Liver (tissue), 8 donors: ENCODE measurements at regions not wholly inside any gene's neighbourhood (a gene's known extent, or its start where the extent isn't known, plus 50 kb on each side); places are given as distances from the start of the nearest gene placed in this dataset.

Experiments
- DNase-seq: peaks from one replicate; pipeline ENCODE4 v3.0.0-alpha.2; 2017; ENCODE audit warnings: low spot score
- H3K27ac ChIP-seq, 2 donors: one replicate each; pipeline ENCODE4 v1.7.0; 2013; ENCODE audit warnings: inconsistent platforms in 2 of 2, low read length in 2 of 2, control low read depth in 1 of 2, low read depth in 1 of 2, mild to moderate bottlenecking in 1 of 2
- H3K27me3 ChIP-seq, 4 donors: one replicate each; pipeline versions ENCODE4 v1.6.1 to v1.7.0; 2013; ENCODE audit warnings: low read length in 3 of 4, inconsistent platforms in 1 of 4, mild to moderate bottlenecking in 1 of 4, moderate library complexity in 1 of 4; ENCODE audit not compliant: control insufficient read depth in 4 of 4, insufficient read depth in 4 of 4
- H3K36me3 ChIP-seq, 4 donors: one replicate each; pipeline versions ENCODE4 v1.6.1 to v1.7.0; 2013; ENCODE audit warnings: low read length in 3 of 4, mild to moderate bottlenecking in 3 of 4, low read depth in 1 of 4, moderate library complexity in 1 of 4; ENCODE audit not compliant: control insufficient read depth in 4 of 4, insufficient read depth in 3 of 4
- H3K4me1 ChIP-seq, 4 donors: one replicate each; pipeline versions ENCODE4 v1.6.1 to v1.7.0; 2013; ENCODE audit warnings: low read length in 3 of 4, mild to moderate bottlenecking in 3 of 4, moderate library complexity in 1 of 4; ENCODE audit not compliant: control insufficient read depth in 4 of 4, insufficient read depth in 4 of 4
- H3K4me3 ChIP-seq, 3 donors: one replicate each; pipeline versions ENCODE4 v1.6.1 to v1.7.0; 2013; ENCODE audit warnings: low read length in 3 of 3, control low read depth in 1 of 3, low read depth in 1 of 3, mild to moderate bottlenecking in 1 of 3
- H3K9ac ChIP-seq, 2 donors: one replicate each; pipeline ENCODE4 v1.7.0; 2013; ENCODE audit warnings: low read length in 2 of 2, mild to moderate bottlenecking in 2 of 2, moderate library complexity in 2 of 2, control low read depth in 1 of 2, low read depth in 1 of 2
- H3K9me3 ChIP-seq, 4 donors: one replicate each; pipeline versions ENCODE4 v1.6.1 to v1.7.0; 2013; ENCODE audit warnings: low read length in 3 of 4; ENCODE audit not compliant: control insufficient read depth in 4 of 4
- EGR1 ChIP-seq, 2 donors: IDR thresholded peaks; 2 replicates each; pipeline ENCODE4 v1.6.1; 2016 to 2018; ENCODE audit warnings: antibody characterized with exemption in 2 of 2, low read depth in 2 of 2
- FOXA2 ChIP-seq: IDR thresholded peaks from 2 replicates; pipeline ENCODE4 v1.6.1; 2016; ENCODE audit warnings: antibody characterized with exemption
- HNF4A ChIP-seq, 2 donors: conservative IDR thresholded peaks; 2 replicates each; pipeline ENCODE4 v1.6.1; 2016; ENCODE audit warnings: antibody characterized with exemption in 2 of 2, mild to moderate bottlenecking in 2 of 2
- HNF4G ChIP-seq: IDR thresholded peaks from 2 replicates; pipeline ENCODE4 v1.6.1; 2016; ENCODE audit warnings: antibody characterized with exemption
- JUND ChIP-seq, 2 donors: IDR thresholded peaks; 2 replicates each; pipeline ENCODE4 v1.6.1; 2016; ENCODE audit warnings: antibody characterized with exemption in 2 of 2
- NR2F2 ChIP-seq: IDR thresholded peaks from 2 replicates; pipeline ENCODE4 v1.6.1; 2016; ENCODE audit warnings: antibody characterized with exemption
- RAD21 ChIP-seq, 2 donors: IDR thresholded peaks; 2 replicates each; pipeline ENCODE4 v1.6.1; 2016; ENCODE audit warnings: antibody characterized with exemption in 2 of 2, mild to moderate bottlenecking in 2 of 2
- RXRA ChIP-seq, 2 donors: IDR thresholded peaks; 2 replicates each; pipeline ENCODE4 v1.6.1; 2017 to 2018; ENCODE audit warnings: antibody characterized with exemption in 2 of 2, mild to moderate bottlenecking in 1 of 2
- SP1 ChIP-seq: IDR thresholded peaks from 2 replicates; pipeline ENCODE4 v1.6.1; 2018; ENCODE audit warnings: antibody characterized with exemption, mild to moderate bottlenecking
- TAF1 ChIP-seq: conservative IDR thresholded peaks from 2 replicates; pipeline ENCODE4 v1.6.1; 2016; ENCODE audit warnings: antibody characterized with exemption, mild to moderate bottlenecking
- YY1 ChIP-seq: IDR thresholded peaks from 2 replicates; pipeline ENCODE4 v1.6.1; 2016; ENCODE audit warnings: antibody characterized with exemption, mild to moderate bottlenecking
- WGBS: extraction: QIAGEN DNeasy Blood & Tissue Kit; methylation state at CpG from one replicate; pipeline ENCODE4 v1.1.7; 2013; 5-methylcytosine and 5-hydroxymethylcytosine counted together
- TF ChIP-seq, protein P1 (sequence below): IDR thresholded peaks from 2 replicates; pipeline ENCODE4 v1.6.1; 2016; ENCODE audit warnings: antibody characterized with exemption
- TF ChIP-seq, protein P2 (sequence below): IDR thresholded peaks from 2 replicates; pipeline ENCODE4 v1.6.1; 2016; ENCODE audit warnings: antibody characterized with exemption
- TF ChIP-seq, protein P3 (sequence below): fragments of 150-350 bp; IDR thresholded peaks from 2 replicates; pipeline ENCODE4 v1.5.1; 2017; ENCODE audit warnings: improper control_type of control experiment, low read depth, low read length; ENCODE audit not compliant: missing input control
- TF ChIP-seq, protein P4 (sequence below): IDR thresholded peaks from 2 replicates; pipeline ENCODE4 v1.6.1; 2016; ENCODE audit warnings: antibody characterized with exemption, mild to moderate bottlenecking
- TF ChIP-seq, protein P5 (sequence below): IDR thresholded peaks from 2 replicates; pipeline ENCODE4 v1.6.1; 2016; ENCODE audit warnings: antibody characterized with exemption
- donor health status: healthy.
- donor health status: healthy.
- donor health status: healthy.
- donor health status: healthy.
- donor health status: healthy.

DNA sequence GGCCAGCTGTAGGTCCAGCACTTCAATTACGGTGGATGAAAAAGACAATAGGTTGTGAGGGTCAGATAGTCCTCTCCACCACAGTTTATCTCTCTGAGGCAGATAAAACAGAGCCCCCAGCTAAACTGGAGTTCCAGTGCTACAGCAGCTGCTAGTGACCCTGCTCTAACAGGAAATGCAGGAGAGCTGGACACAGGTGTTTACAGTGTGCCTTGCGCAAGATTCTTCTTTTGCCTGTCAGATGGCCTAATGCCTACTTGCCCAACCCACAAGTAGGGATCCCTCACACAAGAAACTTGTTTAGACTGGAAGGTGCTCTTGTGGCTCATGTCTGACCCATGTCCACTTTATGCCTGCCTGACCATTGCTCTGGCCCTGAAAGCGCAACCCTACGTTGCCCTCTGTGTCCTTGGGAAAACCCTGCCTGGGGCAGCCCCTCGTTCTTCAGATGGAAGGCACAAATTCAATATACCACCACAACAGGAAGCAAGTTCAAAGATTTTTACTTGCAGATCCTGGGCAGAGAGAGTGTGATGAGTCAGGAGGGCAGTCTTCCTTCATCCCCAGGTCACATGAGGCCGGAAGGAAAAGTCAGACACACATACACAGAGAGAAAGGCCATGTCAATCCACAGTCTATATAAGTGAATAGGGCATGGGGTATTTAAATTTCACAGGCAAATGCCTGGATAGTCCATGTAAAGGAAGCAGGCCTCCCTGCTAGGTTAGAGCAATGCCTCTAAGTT is 105.1 kb upstream of the ADGRL3 start:
- Histone ChIP-seq H3K4me1 (no peaks in the 10 kb centered on the region), H3K4me3 (no peak overlapping the region), H3K36me3 (no peaks in the 10 kb centered on the region), H3K27ac (no peak overlapping the region), H3K27me3 (no peaks in the 10 kb centered on the region), H3K9me3 (no peaks in the 10 kb centered on the region), H3K9ac (no peak overlapping the region)
- TF ChIP-seq HNF4A (conservative IDR thresholded peaks at IDR 0.05) (no peak), HNF4G (no peak), NR2F2 (no peak), EGR1 (IDR thresholded peaks at IDR 0.05; ENCODE audit: low read depth in 2 of 2) (no peak), FOXA2 (no peak), SP1 (no peak), YY1 (no peak), TAF1 (no peak), RXRA (IDR thresholded peaks at IDR 0.05) (no peak), RAD21 (IDR thresholded peaks at IDR 0.05) (no peak), JUND (IDR thresholded peaks at IDR 0.05) (no peak)
- TF ChIP-seq, protein P1, sequence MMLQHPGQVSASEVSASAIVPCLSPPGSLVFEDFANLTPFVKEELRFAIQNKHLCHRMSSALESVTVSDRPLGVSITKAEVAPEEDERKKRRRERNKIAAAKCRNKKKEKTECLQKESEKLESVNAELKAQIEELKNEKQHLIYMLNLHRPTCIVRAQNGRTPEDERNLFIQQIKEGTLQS: no peak
- TF ChIP-seq, protein P2, sequence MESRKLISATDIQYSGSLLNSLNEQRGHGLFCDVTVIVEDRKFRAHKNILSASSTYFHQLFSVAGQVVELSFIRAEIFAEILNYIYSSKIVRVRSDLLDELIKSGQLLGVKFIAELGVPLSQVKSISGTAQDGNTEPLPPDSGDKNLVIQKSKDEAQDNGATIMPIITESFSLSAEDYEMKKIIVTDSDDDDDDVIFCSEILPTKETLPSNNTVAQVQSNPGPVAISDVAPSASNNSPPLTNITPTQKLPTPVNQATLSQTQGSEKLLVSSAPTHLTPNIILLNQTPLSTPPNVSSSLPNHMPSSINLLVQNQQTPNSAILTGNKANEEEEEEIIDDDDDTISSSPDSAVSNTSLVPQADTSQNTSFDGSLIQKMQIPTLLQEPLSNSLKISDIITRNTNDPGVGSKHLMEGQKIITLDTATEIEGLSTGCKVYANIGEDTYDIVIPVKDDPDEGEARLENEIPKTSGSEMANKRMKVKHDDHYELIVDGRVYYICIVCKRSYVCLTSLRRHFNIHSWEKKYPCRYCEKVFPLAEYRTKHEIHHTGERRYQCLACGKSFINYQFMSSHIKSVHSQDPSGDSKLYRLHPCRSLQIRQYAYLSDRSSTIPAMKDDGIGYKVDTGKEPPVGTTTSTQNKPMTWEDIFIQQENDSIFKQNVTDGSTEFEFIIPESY: no peak
- TF ChIP-seq, protein P3, sequence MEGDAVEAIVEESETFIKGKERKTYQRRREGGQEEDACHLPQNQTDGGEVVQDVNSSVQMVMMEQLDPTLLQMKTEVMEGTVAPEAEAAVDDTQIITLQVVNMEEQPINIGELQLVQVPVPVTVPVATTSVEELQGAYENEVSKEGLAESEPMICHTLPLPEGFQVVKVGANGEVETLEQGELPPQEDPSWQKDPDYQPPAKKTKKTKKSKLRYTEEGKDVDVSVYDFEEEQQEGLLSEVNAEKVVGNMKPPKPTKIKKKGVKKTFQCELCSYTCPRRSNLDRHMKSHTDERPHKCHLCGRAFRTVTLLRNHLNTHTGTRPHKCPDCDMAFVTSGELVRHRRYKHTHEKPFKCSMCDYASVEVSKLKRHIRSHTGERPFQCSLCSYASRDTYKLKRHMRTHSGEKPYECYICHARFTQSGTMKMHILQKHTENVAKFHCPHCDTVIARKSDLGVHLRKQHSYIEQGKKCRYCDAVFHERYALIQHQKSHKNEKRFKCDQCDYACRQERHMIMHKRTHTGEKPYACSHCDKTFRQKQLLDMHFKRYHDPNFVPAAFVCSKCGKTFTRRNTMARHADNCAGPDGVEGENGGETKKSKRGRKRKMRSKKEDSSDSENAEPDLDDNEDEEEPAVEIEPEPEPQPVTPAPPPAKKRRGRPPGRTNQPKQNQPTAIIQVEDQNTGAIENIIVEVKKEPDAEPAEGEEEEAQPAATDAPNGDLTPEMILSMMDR: no peak
- TF ChIP-seq, protein P4, sequence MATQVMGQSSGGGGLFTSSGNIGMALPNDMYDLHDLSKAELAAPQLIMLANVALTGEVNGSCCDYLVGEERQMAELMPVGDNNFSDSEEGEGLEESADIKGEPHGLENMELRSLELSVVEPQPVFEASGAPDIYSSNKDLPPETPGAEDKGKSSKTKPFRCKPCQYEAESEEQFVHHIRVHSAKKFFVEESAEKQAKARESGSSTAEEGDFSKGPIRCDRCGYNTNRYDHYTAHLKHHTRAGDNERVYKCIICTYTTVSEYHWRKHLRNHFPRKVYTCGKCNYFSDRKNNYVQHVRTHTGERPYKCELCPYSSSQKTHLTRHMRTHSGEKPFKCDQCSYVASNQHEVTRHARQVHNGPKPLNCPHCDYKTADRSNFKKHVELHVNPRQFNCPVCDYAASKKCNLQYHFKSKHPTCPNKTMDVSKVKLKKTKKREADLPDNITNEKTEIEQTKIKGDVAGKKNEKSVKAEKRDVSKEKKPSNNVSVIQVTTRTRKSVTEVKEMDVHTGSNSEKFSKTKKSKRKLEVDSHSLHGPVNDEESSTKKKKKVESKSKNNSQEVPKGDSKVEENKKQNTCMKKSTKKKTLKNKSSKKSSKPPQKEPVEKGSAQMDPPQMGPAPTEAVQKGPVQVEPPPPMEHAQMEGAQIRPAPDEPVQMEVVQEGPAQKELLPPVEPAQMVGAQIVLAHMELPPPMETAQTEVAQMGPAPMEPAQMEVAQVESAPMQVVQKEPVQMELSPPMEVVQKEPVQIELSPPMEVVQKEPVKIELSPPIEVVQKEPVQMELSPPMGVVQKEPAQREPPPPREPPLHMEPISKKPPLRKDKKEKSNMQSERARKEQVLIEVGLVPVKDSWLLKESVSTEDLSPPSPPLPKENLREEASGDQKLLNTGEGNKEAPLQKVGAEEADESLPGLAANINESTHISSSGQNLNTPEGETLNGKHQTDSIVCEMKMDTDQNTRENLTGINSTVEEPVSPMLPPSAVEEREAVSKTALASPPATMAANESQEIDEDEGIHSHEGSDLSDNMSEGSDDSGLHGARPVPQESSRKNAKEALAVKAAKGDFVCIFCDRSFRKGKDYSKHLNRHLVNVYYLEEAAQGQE: no peak
- TF ChIP-seq, protein P5, sequence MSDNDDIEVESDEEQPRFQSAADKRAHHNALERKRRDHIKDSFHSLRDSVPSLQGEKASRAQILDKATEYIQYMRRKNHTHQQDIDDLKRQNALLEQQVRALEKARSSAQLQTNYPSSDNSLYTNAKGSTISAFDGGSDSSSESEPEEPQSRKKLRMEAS: no peak
- DNase-seq: no peak
- 77% methylated on average over 6 of the region's 6 CpGs for WGBS
